Ovary (tissue), 3 donors: ENCODE measurements at regions not wholly inside any gene's neighbourhood (a gene's known extent, or its start where the extent isn't known, plus 50 kb on each side); places are given as distances from the start of the nearest gene placed in this dataset.

Experiments
- POLR2A ChIP-seq: fragments of 450-650 bp; IDR thresholded peaks from one replicate; pipeline ENCODE4 v1.6.1; 2017; ENCODE audit warnings: antibody characterized with exemption, mild to moderate bottlenecking, moderate library complexity
- TF ChIP-seq, protein P1 (sequence below), 3 donors: fragments of 450-650 bp in 2 of 3; fragments of 200-600 bp in 1 of 3; IDR thresholded peaks; one replicate each; pipeline versions ENCODE4 v1.5.1 to v1.8.0; 2016 to 2022; ENCODE audit warnings: antibody characterized with exemption in 3 of 3, mild to moderate bottlenecking in 1 of 3
- donor health status: DM: no; HTN: no; CAD: no.

DNA sequence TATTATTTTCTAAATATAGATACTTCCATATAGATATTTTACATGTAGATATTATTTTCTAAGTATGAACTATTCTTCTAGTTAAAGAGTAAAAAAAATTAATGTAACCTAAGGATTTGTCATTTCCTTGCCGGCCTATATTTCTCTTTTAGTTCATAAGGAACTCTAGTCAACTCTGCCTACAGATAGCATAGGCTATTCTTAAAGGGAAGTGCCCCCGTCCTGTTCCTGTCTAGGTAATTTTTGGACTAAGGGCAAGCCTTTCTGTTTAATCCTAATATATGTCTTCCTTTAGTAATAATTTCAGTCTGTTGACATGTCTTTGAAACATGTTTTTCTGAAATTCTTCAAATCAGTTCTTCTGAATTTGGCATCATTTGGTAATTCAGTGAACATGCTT lies 161.9 kb downstream of the C11orf91 start:
- TF ChIP-seq, protein P1, sequence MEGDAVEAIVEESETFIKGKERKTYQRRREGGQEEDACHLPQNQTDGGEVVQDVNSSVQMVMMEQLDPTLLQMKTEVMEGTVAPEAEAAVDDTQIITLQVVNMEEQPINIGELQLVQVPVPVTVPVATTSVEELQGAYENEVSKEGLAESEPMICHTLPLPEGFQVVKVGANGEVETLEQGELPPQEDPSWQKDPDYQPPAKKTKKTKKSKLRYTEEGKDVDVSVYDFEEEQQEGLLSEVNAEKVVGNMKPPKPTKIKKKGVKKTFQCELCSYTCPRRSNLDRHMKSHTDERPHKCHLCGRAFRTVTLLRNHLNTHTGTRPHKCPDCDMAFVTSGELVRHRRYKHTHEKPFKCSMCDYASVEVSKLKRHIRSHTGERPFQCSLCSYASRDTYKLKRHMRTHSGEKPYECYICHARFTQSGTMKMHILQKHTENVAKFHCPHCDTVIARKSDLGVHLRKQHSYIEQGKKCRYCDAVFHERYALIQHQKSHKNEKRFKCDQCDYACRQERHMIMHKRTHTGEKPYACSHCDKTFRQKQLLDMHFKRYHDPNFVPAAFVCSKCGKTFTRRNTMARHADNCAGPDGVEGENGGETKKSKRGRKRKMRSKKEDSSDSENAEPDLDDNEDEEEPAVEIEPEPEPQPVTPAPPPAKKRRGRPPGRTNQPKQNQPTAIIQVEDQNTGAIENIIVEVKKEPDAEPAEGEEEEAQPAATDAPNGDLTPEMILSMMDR (IDR thresholded peaks at IDR 0.05) = no peak
- TF ChIP-seq POLR2A = no peak
